ENCODE measurements at regions not wholly inside any gene's neighbourhood (a gene's known extent, or its start where the extent isn't known, plus 50 kb on each side); places are given as distances from the start of the nearest gene placed in this dataset.
"Not testable (repeated sequence)": the region's sequence is repeated elsewhere in the genome, so short reads cannot be mapped to it uniquely, and the experiment has no call there.

- TF ChIP-seq TEAD4 (IDR thresholded peaks at IDR 0.05; ENCODE audit: low read depth, low read length); SIN3A (conservative IDR thresholded peaks at IDR 0.05 in 1 of 2, IDR thresholded peaks at IDR 0.05 in 1 of 2; ENCODE audit: low read depth in 1 of 2, low read length in 2 of 2); CTCF (IDR thresholded peaks at IDR 0.05; ENCODE audit: control extremely low read depth in 1 of 3, insufficient read depth in 1 of 3, low read depth in 1 of 3, low read length in 3 of 3); RAD21 (IDR thresholded peaks at IDR 0.05 in 1 of 2, conservative IDR thresholded peaks at IDR 0.05 in 1 of 2; ENCODE audit: low read depth in 2 of 2, low read length in 2 of 2); KDM5A (IDR thresholded peaks at IDR 0.05; ENCODE audit: low read length); EZH2 (IDR thresholded peaks at IDR 0.05; ENCODE audit: low read depth, low read length, severe bottlenecking); USF2 (IDR thresholded peaks at IDR 0.05; ENCODE audit: low read length); MAX (IDR thresholded peaks at IDR 0.05); KDM1A (IDR thresholded peaks at IDR 0.05; ENCODE audit: borderline replicate concordance, low read length); BACH1 (IDR thresholded peaks at IDR 0.05; ENCODE audit: low read length); RBBP5 (IDR thresholded peaks at IDR 0.05; ENCODE audit: borderline replicate concordance, low read depth, low read length); POLR2AphosphoS5 (IDR thresholded peaks at IDR 0.05; ENCODE audit: low read depth, low read length): not testable (repeated sequence)
These were observed 98.0 kb downstream of the SHOX start for GRCh38 chrX:728639-729038.

Measured in H1 (cell line).